ENCODE measurements at regions not wholly inside any gene's neighbourhood (a gene's known extent, or its start where the extent isn't known, plus 50 kb on each side); places are given as distances from the start of the nearest gene placed in this dataset.

GRCh38 chr2:15735484-15736326, 144.0 kb downstream of the DDX1 start:
- TF ChIP-seq POLR2A (IDR thresholded peaks at IDR 0.05) (no peak), EP300 (IDR thresholded peaks at IDR 0.05) (no peak), CTCF (IDR thresholded peaks at IDR 0.05) (no peak), POLR2AphosphoS5 (IDR thresholded peaks at IDR 0.05) (no peak)
